Limb (tissue), 2 donors: ENCODE measurements at regions not wholly inside any gene's neighbourhood (a gene's known extent, or its start where the extent isn't known, plus 50 kb on each side); places are given as distances from the start of the nearest gene placed in this dataset.
A peak's percentile ranks its signal among the peaks of the same experiment; 100 is the strongest.
"Not testable (repeated sequence)": the region's sequence is repeated elsewhere in the genome, so short reads cannot be mapped to it uniquely, and the experiment has no call there.

ENCODE experiments used
- DNase-seq, 2 donors: peaks; one replicate each; pipeline ENCODE4 v3.0.0-alpha.2; 2016; ENCODE audit errors: extremely low spot score in 2 of 2

- DNase-seq: no peak
Measured at GRCh38 chr3:74420538-74421124, 193.8 kb downstream of the CNTN3 start.

- DNase-seq: no peak
Measured at GRCh38 chr3:74415731-74416130, 198.7 kb downstream of the CNTN3 start.

- DNase-seq: no peak
Measured at GRCh38 chr3:74413547-74414241, 200.8 kb downstream of the CNTN3 start.

- no peak for DNase-seq
Measured at GRCh38 chr3:74410276-74410941, 204.1 kb downstream of the CNTN3 start.

- no peak for DNase-seq
Measured at GRCh38 chr3:74409066-74409465, 205.4 kb downstream of the CNTN3 start.

GRCh38 chr3:74403307-74403706 is 211.2 kb downstream of the CNTN3 start:
- DNase-seq: no peak

- DNase-seq: no peak
Measured at GRCh38 chr3:74402821-74403220, 211.6 kb downstream of the CNTN3 start.

GRCh38 chr3:74393426-74393825 is 221.0 kb downstream of the CNTN3 start:
- DNase-seq: no peak

GRCh38 chr3:74390121-74390877 is 224.2 kb downstream of the CNTN3 start:
- peak in 1 of 2 donors; percentile 39 for DNase-seq

GRCh38 chr3:74387111-74387735 is 227.2 kb downstream of the CNTN3 start:
- peak in 1 of 2 donors; percentile 16 for DNase-seq

- DNase-seq: peak in 1 of 2 donors; percentile 21
Measured at GRCh38 chr3:74384159-74384558, 230.3 kb downstream of the CNTN3 start.

GRCh38 chr3:74377669-74378068 is 236.8 kb downstream of the CNTN3 start:
- DNase-seq: no peak

GRCh38 chr3:74376323-74376722 is 238.1 kb downstream of the CNTN3 start:
- DNase-seq: not testable (repeated sequence)

GRCh38 chr3:74375653-74376052 is 238.8 kb downstream of the CNTN3 start:
- no peak for DNase-seq

GRCh38 chr3:74372743-74373142 is 241.7 kb downstream of the CNTN3 start:
- no peak for DNase-seq

- DNase-seq: no peak
Measured at GRCh38 chr3:74370342-74370741, 244.1 kb downstream of the CNTN3 start.

- DNase-seq: no peak
Measured at GRCh38 chr3:74366331-74366730, 248.1 kb downstream of the CNTN3 start.

GRCh38 chr3:74363346-74363745 is 251.1 kb downstream of the CNTN3 start:
- no peak for DNase-seq

- no peak for DNase-seq
Measured at GRCh38 chr3:74360406-74360805, 254.1 kb downstream of the CNTN3 start.

GRCh38 chr3:74357881-74358280 is 256.6 kb downstream of the CNTN3 start:
- DNase-seq: no peak

GRCh38 chr3:74353039-74353438 is 261.4 kb downstream of the CNTN3 start:
- DNase-seq: no peak

- DNase-seq: no peak
Measured at GRCh38 chr3:74352166-74352565, 262.3 kb downstream of the CNTN3 start.
